Neural progenitor cell (in vitro differentiated cells): ENCODE measurements at regions not wholly inside any gene's neighbourhood (a gene's known extent, or its start where the extent isn't known, plus 50 kb on each side); places are given as distances from the start of the nearest gene placed in this dataset.

Experiments used
- DNase-seq: peaks from one replicate; pipeline ENCODE4 v3.0.0-alpha.2; 2016; ENCODE audit warnings: low spot score
- H2AFZ ChIP-seq: fragments of 200-600 bp; sonication (generic); replicated peaks from 2 replicates; pipeline ENCODE4 v1.6.1; 2016; ENCODE audit warnings: antibody characterized with exemption
- H3F3A ChIP-seq: fragments of 200-600 bp; sonication (generic); 2 replicates; pipeline ENCODE4 v1.6.1; 2016; ENCODE audit warnings: antibody characterized with exemption, low read depth
- H3K27ac ChIP-seq: fragments of 200-600 bp; sonication (generic); 2 replicates; pipeline ENCODE4 v1.5.1; 2016; ENCODE audit warnings: mild to moderate bottlenecking
- H3K27me3 ChIP-seq: fragments of 200-600 bp; sonication (generic); 2 replicates; pipeline ENCODE4 v1.6.1; 2016; ENCODE audit warnings: mild to moderate bottlenecking, moderate library complexity
- H3K36me3 ChIP-seq: fragments of 200-600 bp; sonication (generic); 2 replicates; pipeline ENCODE4 v1.5.1; 2016
- H3K4me1 ChIP-seq: fragments of 200-600 bp; sonication (generic); 2 replicates; pipeline ENCODE4 v1.6.1; 2016; ENCODE audit warnings: mixed run types
- H3K4me2 ChIP-seq: fragments of 200-600 bp; sonication (generic); 2 replicates; pipeline ENCODE4 v1.6.1; 2016
- H3K4me3 ChIP-seq: fragments of 200-600 bp; sonication (generic); 2 replicates; pipeline ENCODE4 v1.5.1; 2016
- H3K79me2 ChIP-seq: fragments of 200-600 bp; sonication (generic); 2 replicates; pipeline ENCODE4 v1.6.1; 2016; ENCODE audit warnings: low read depth
- H3K9ac ChIP-seq: fragments of 200-600 bp; sonication (generic); 2 replicates; pipeline ENCODE4 v1.6.1; 2016
- H3K9me3 ChIP-seq: fragments of 200-600 bp; sonication (generic); 2 replicates; pipeline ENCODE4 v1.5.1; 2016; ENCODE audit warnings: low read depth
- H4K20me1 ChIP-seq: fragments of 200-600 bp; sonication (generic); 2 replicates; pipeline ENCODE4 v1.6.1; 2016; ENCODE audit warnings: low read depth
- H3K27ac Mint-ChIP-seq: 3 replicates; pipeline ENCODE4 v1.8.0; 2021; ENCODE audit warnings: mixed read lengths
- H3K27me3 Mint-ChIP-seq: 2 replicates; pipeline ENCODE4 v1.8.0; 2022; ENCODE audit warnings: low read depth, mild to moderate bottlenecking, inconsistent platforms, moderate library complexity, mixed read lengths; ENCODE audit not compliant: insufficient read depth
- H3K36me3 Mint-ChIP-seq: 3 replicates; pipeline ENCODE4 v1.8.0; 2021; ENCODE audit warnings: mixed read lengths
- H3K4me1 Mint-ChIP-seq: 3 replicates; pipeline ENCODE4 v1.8.0; 2021; ENCODE audit warnings: mixed read lengths
- H3K4me3 Mint-ChIP-seq: 3 replicates; pipeline ENCODE4 v1.8.0; 2021; ENCODE audit warnings: mild to moderate bottlenecking, moderate library complexity, mixed read lengths
- H3K9me3 Mint-ChIP-seq: 3 replicates; pipeline ENCODE4 v1.8.0; 2020; ENCODE audit warnings: mixed read lengths
- EZH2 ChIP-seq: fragments of 200-600 bp; sonication (generic); IDR thresholded peaks from 2 replicates; pipeline ENCODE4 v1.6.1; 2017; ENCODE audit warnings: antibody characterized with exemption, mild to moderate bottlenecking, moderate library complexity
- EZH2phosphoT487 ChIP-seq: fragments of 200-600 bp; sonication (generic); IDR thresholded peaks from 2 replicates; pipeline ENCODE4 v1.6.1; 2017; ENCODE audit warnings: antibody characterized with exemption
- TF ChIP-seq, protein P1 (sequence below): fragments of 200-600 bp; sonication (generic); IDR thresholded peaks from 2 replicates; pipeline ENCODE4 v1.5.1; 2017; ENCODE audit warnings: antibody characterized with exemption, mild to moderate bottlenecking

DNA sequence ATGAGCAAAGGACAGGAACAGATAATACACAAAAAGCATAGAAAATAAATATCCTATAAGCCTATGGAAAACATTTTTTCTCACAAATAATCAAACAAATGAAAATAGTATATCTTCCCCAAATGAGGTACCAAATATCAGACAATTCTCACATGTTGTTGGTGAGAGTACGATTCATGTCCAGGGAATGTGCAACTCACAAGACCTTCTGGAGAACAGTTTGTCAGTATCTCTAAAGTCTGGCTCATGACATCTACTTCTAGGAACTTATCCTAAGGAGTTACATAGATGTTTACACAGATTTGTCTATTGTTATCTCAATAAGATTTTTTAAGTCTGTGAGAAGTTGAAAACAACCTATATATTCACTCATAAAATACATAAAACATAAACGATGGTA, 80.3 kb upstream of the ARHGEF7 start:
- no peaks in the 10 kb centered on the region for H3K4me1 ChIP-seq
- H3K9me3 Mint-ChIP-seq: no peaks in the 10 kb centered on the region
- TF ChIP-seq, protein P1, sequence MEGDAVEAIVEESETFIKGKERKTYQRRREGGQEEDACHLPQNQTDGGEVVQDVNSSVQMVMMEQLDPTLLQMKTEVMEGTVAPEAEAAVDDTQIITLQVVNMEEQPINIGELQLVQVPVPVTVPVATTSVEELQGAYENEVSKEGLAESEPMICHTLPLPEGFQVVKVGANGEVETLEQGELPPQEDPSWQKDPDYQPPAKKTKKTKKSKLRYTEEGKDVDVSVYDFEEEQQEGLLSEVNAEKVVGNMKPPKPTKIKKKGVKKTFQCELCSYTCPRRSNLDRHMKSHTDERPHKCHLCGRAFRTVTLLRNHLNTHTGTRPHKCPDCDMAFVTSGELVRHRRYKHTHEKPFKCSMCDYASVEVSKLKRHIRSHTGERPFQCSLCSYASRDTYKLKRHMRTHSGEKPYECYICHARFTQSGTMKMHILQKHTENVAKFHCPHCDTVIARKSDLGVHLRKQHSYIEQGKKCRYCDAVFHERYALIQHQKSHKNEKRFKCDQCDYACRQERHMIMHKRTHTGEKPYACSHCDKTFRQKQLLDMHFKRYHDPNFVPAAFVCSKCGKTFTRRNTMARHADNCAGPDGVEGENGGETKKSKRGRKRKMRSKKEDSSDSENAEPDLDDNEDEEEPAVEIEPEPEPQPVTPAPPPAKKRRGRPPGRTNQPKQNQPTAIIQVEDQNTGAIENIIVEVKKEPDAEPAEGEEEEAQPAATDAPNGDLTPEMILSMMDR: no peak
- TF ChIP-seq EZH2 (no peak), EZH2phosphoT487 (no peak)
- no peaks in the 10 kb centered on the region for H3K9me3 ChIP-seq
- no peak overlapping the region for H3K4me3 ChIP-seq
- no peaks in the 10 kb centered on the region for H3K27me3 Mint-ChIP-seq
- no peaks in the 10 kb centered on the region for H3F3A ChIP-seq
- H4K20me1 ChIP-seq: no peaks in the 10 kb centered on the region
- no peak overlapping the region for H3K4me2 ChIP-seq
- no peaks in the 10 kb centered on the region for H3K4me1 Mint-ChIP-seq
- no peak overlapping the region for H3K27ac ChIP-seq
- no peak overlapping the region for H3K9ac ChIP-seq
- no peak overlapping the region for H2AFZ ChIP-seq
- no peaks in the 10 kb centered on the region for H3K36me3 ChIP-seq
- no peak overlapping the region for H3K4me3 Mint-ChIP-seq
- no peaks in the 10 kb centered on the region for H3K36me3 Mint-ChIP-seq
- DNase-seq: no peak
- H3K27ac Mint-ChIP-seq: no peak overlapping the region
- H3K79me2 ChIP-seq: no peaks in the 10 kb centered on the region
- no peaks in the 10 kb centered on the region for H3K27me3 ChIP-seq

DNA sequence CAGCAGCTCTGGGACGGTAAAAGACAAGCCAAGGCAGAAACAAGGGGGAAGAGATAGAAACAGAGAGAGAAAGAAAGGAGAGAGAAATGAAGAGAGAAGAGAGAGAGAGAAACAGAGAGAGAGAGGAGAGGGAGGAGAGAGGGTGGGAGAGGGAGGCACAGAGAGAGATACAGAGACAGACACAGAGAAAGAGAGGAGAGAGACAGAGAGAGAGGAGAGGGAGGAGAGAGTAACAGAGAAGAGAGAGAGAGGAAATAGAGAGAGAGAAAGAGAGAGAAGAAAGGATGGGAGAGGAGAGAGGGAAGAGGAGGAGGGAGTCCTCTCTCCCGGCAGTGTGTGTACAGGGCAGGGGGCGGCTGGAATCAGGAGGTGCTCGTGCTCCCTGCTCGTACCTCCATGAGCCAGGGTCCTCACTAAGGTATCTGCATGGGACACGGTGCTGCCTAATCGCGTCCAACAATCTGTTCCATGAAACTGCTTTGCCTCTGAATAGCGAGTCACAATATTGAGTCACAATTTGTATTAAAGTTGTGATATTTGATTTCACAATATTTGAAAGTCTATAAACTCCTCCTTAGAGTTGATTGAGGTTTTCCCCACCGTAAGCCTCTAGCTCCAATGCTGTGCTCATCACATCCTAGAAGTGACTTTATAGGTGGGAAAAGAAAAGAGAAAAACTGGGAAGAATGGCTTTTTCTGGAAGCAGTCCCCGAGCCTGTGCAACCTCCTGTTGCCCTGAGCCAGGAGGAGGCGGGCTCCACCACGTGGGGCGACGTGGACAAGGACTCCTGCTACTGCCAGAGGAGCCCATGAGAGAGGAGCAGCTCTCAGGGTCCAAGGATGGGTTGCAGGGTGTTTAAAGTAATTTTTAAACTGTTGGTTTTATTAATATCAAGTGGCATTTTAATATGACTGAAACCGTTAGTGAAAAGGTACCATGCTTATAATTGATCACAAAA, 81.7 kb upstream of the ARHGEF7 start:
- Mint-ChIP-seq H3K27ac (no peak overlapping the region), H3K4me3 (no peak overlapping the region)

DNA sequence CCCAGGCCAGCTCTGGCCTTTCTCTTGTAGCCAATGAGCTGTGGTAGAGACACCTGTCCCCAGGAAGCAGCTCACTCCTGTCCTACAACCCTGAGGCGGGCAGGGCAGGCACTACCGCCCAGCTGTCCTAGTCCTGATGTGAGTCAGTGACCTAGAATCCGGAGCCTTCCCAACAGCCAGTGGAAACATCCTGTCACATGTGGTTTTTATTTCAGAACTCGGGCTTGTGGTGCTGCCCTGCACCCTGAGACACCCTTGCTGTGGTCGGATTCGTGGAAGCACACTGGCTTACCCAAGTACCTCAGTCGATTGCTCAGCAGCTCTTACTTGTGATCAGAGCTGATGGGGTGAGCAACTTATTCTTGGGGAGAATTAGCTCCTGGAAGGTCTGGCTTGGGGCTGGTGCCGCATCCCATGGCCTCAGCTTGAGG, 83.6 kb upstream of the ARHGEF7 start:
- H3K4me1 Mint-ChIP-seq: peaks cover 6% of the 10 kb centered on the region
- H3K27me3 ChIP-seq: no peaks in the 10 kb centered on the region
- H3K27me3 Mint-ChIP-seq: no peaks in the 10 kb centered on the region
- H3K4me1 ChIP-seq: no peaks in the 10 kb centered on the region
- H3F3A ChIP-seq: no peaks in the 10 kb centered on the region
- H3K4me3 Mint-ChIP-seq: no peak overlapping the region
- no peaks in the 10 kb centered on the region for H3K36me3 ChIP-seq
- no peak for DNase-seq
- H4K20me1 ChIP-seq: no peaks in the 10 kb centered on the region
- H2AFZ ChIP-seq: no peak overlapping the region
- no peak overlapping the region for H3K27ac Mint-ChIP-seq
- H3K4me2 ChIP-seq: no peak overlapping the region
- no peaks in the 10 kb centered on the region for H3K9me3 Mint-ChIP-seq
- H3K9ac ChIP-seq: no peak overlapping the region
- H3K27ac ChIP-seq: no peak overlapping the region
- no peaks in the 10 kb centered on the region for H3K79me2 ChIP-seq
- no peak overlapping the region for H3K4me3 ChIP-seq
- no peaks in the 10 kb centered on the region for H3K9me3 ChIP-seq
- no peaks in the 10 kb centered on the region for H3K36me3 Mint-ChIP-seq
- TF ChIP-seq, protein P1: no peak
- no peak for TF ChIP-seq EZH2
- no peak for TF ChIP-seq EZH2phosphoT487

More for the DNA sequence above, 81.7 kb upstream of the ARHGEF7 start:
- H3K79me2 ChIP-seq: no peaks in the 10 kb centered on the region
- no peak for DNase-seq
- no peaks in the 10 kb centered on the region for H3K9me3 ChIP-seq
- H3K4me1 ChIP-seq: no peaks in the 10 kb centered on the region
- no peaks in the 10 kb centered on the region for H3K27me3 ChIP-seq
- no peak overlapping the region for H3K4me2 ChIP-seq
- Mint-ChIP-seq H3K4me1 (no peaks in the 10 kb centered on the region), H3K36me3 (no peaks in the 10 kb centered on the region), H3K27me3 (no peaks in the 10 kb centered on the region), H3K9me3 (no peaks in the 10 kb centered on the region)
- no peaks in the 10 kb centered on the region for H3F3A ChIP-seq
- no peaks in the 10 kb centered on the region for H3K36me3 ChIP-seq
- no peak overlapping the region for H3K27ac ChIP-seq
- no peak overlapping the region for H3K4me3 ChIP-seq
- no peak for TF ChIP-seq EZH2
- TF ChIP-seq EZH2phosphoT487: no peak
- H3K9ac ChIP-seq: no peak overlapping the region
- H2AFZ ChIP-seq: no peak overlapping the region
- no peaks in the 10 kb centered on the region for H4K20me1 ChIP-seq
